Astrocyte of the hippocampus (primary cell): ENCODE measurements at regions not wholly inside any gene's neighbourhood (a gene's known extent, or its start where the extent isn't known, plus 50 kb on each side); places are given as distances from the start of the nearest gene placed in this dataset.

Experiments
- DNase-seq: peaks from one replicate; pipeline ENCODE4 v3.0.0; 2011; ENCODE audit warnings: low read depth, low spot score

DNA sequence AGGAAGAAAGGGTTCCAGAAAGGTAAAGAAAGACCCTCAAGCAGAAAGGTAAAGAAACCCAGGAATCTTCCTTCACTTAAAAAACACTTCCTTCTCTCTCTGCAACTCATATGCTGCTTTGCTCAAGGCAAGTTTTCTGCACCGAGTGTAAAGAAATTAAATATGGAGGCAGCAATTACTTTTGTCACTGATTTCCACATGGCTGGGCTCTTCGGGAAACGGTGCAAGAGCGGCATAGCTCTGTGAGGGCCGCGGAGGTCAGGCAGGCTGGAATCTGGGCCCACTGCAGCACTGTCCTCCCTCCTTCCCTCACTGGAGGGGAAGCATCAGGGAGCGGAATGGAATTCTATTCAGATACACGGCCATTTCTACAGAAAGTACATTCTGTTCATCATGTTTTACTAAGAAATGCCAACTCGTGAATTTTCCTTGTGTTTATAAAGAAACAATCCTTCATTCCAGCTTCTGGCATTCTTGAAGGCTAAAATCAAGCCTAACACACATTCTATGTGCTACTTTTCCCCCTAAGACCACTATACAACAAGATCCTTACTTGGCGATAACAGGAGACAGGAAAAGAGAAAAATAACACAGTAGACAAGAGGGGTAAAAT lies 212.2 kb downstream of the SIPA1L2 start:
- no peak for DNase-seq

DNA sequence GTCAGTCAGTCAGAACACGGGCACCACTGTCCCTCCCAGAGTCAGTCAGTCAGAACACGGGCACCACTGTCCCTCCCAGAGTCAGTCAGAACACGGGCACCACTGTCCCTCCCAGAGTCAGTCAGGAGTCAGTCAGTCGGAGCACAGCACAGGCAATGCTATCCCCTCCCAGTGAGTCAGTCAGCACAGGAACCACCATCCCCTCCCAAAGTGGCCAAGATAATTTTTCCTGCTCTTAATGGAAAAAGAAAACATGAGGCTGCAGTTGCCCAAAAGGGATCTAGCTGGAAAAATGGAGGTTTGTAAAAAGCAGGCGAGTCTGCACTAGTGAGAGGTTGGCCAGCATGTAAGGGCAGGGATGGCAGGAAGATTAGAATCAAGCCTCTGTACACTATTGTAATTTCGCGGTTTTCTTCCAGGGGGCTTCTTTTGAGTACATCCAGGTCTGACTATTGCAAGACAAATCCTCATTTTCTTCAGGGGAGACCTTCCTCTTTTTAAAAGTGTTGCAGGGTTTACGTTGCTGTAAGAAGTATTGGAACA lies 213.8 kb downstream of the SIPA1L2 start:
- DNase-seq = peak; percentile 36

DNA sequence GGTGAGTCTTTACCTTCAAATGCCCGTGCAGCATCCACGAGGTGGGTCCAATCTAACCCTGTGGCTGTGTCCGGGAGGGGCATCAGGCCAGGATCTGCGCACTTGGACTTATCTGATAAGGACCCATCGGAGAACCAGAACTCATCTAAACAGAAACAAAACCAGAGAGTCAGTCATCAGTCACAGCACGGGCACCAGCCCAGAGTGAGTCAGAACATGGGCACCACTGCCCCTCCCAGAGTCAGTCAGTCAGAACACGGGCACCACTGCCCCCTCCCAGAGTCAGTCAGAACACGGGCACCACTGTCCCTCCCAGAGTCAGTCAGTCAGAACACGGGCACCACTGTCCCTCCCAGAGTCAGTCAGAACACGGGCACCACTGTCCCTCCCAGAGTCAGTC lies 214.5 kb downstream of the SIPA1L2 start:
- peak; percentile 44 for DNase-seq

DNA sequence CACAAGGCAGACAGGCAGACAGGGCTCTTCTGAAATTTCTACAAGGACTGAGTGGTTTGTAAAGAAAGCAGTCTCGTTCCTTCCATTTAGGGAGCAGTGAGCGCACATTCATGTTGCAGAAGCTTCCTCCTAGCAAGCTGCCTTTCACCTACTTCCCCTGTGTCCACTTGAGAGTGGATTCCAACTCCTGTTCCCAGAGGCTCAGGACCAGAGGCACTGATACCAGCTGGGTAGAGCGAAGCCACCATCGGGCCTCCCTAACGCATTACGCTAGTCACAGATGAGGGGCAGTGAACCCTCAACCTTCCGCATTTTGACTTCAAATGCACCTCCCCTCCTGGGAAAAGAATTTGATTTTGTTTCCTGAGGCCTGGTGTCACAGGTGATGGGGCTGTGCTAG lies 215.8 kb downstream of the SIPA1L2 start:
- DNase-seq = no peak

DNA sequence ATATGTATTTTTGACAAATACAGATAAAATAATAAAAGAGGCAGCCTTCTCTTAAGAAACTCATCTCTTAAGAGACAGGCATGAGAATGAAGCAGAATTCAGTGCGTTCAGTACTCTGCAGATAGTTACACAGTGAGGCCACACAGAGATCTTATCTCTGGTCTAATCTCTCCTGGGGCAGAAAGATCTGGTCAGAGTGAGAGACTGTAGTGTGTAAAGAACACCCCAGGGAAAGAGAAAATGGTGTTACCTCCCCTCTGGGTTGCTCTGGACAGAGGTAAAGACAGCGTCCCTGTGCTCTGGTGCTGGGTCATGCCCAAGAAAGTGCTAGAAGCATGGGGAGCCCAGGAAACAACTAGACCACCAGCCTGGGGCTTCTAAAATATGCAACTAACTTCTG lies 216.3 kb downstream of the SIPA1L2 start:
- DNase-seq = no peak

DNA sequence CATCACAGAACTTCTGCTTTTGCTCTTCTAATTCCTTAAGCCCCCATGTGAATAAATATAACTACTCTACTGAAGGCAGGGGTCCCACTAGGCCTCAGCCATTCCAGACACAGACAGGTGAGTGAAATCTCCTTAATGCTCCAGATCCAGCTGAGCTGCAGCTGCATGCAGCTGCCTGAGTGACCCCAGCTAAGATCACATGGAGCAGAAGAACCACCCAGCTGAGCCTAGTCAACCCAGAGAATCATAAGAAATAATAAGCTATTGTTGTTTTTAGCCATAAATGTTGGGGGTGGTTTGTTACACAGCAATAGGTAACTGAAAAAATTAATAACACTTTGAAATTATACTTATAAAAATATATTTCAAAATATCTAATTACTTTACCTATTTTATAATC lies 220.3 kb downstream of the SIPA1L2 start:
- DNase-seq = no peak

DNA sequence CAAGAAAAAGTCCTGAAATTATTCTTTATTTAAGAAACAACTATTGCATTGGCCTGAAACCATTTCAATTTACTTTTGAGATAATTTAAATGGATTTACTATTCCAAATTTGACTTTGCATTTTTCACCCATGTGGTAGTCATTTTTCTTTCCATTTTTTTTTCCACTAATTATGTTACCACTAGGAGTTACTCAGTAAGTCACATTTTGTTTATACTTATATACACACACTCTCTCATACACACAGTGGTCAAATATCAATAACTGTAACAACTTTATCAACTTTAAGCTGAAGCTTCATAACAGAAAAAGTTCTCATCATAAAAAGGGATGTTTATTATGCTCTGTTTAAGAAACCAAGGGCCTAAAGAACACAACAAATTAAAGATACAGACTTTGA lies 222.8 kb downstream of the SIPA1L2 start:
- no peak for DNase-seq

DNA sequence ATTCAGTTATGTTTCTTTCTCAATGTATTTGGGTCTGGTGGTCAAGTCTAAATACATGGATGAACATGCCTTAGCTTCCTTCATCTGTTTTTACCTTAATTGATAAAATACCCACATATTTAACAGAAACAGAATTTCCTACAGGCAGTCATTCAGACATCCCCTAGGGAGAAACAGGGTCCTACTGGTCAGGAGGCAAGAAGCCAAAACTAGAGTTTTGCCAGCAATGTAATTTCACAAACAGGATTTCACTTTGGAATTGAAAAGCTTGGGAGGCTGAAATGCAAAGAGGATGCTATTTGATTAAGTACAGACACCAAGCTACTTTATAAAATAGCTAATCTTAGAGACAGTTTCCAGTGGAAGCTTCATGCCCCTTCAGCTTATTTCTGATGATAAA lies 224.2 kb downstream of the SIPA1L2 start:
- DNase-seq = no peak

DNA sequence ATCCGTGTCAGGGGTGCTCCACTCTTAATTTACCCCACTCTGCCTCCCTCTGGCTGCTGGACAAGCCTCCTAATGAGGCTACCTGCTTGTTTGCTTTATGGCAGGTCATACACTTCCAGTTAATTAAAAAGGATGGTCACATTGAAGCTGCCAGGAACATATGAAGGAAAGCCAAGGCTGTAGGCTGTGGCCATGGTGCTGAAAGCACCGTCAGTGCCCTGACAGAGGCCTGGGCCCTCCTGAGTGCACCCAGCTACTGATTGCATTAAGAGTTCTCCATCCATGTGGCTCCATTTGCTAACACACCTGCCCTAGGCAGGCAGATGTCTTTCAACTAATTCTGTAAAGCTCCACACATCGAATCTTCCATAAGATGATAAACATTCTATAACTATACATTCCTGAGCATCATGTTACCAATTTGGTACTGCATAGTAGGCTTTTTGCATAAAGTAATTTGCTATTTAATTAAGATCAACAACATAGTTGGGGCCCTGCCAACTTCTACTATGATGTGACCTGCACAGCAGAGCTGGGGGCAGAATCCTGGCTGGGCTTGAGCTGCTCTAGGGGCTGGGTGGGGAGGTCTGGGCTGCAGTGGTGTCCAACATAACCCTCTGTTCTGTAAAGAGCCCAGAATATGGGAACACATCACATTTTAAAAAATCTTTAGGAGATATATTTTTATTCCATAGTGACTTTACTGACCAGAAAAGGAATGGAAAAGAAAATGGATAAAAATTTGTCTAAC lies 224.8 kb downstream of the SIPA1L2 start:
- no peak for DNase-seq

DNA sequence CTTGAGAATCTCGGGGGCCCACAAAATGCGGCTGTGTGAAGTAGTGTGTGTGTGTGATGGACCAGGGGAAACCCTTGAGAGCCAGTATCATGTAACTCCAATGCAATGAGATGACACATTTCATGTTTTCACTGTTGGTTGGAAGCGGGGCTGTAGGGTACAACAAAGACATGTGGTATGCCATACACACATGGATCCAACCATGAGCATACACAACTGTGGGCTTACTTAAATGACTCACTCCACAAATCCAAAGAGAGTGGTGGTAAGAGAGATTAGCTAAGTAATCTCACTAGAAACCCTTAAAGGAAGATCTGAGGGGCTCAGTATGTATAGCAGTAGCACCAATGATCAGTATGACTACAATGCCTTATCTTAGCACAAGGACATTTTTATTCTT lies 225.7 kb downstream of the SIPA1L2 start:
- DNase-seq = no peak

DNA sequence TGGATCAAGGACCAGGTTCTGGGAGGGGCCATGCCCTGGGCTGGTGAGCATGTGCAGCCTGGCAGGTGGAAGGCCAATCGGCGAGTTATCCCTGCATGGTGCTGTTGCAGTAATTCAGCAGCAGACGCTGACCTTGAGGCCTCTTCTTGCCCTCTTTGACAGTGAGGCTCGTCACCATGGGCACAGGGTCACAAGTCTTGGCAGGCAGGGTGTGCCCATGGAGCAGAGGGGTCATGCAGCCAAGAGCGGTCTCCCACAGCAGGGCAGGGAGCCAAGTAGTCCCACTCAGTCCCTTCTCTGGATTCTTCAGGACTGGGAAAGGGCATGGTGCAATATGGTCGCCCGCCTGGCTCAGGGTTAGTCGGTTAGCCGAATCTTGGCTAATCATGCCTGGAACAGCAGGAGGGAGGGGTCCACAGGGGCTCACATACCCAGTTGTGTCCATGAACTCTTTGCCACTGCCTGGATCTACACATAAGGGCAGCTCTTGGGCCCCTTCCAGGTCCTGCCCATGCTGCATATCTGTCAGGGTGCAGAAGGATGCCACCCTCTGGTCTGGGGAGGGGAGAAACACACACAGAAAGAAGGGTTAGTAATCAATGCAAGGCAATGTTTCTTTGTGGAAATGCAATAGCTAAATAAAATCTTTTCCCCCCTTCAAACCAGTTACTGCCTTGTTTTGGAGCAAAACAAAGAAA lies 226.8 kb downstream of the SIPA1L2 start:
- no peak for DNase-seq

DNA sequence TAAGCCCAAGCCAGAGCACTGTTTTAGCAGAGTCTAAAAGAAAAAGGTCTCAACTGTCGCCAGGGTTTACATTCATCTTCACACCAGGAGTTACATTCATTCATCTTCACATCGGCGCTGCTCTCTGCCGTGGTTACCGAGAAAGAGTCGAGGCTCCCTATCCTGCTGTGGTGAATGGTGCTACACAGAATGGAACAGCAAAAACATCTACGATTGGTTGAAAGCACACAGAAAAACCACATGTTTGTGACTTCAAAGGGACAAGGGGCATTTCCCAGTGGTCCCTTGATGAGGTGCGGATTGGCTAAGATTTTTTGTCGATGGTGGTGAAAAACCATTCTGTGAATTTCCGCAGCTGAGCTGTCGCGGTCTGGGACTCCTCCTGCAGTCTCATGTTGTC lies 231.1 kb downstream of the SIPA1L2 start:
- no peak for DNase-seq

DNA sequence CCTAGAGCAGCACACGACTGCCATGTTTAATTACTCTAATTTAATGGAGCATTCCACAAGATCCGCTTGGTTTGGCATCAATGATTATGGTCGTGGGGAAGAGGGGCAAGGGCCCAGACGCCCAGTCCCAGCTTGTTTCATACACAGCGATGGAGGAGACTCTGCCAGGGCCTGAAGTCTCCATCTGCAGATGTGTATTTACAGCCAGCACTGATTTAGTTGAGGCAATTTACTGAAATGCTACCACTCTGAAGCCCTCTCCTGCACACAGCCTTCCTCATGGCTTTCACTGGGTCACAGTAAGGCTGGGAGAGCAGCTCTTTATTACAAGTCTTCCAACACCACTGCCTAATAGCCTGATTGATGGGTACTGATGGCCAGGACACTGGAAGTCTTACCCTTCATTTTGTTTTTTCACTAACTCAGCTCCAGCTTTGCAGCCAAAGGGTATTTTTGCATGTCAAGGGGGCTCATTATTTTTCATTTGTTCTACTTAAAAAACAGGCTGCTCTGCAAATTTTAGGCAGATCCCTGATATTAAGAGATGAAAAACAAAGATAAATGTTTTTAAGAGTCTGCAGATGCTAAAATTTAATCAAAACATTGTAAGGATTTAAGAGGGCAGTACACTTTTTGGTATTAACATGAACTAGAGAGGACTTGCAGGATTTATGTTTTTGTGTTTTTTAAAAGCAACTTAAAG lies 236.3 kb downstream of the SIPA1L2 start:
- no peak for DNase-seq

DNA sequence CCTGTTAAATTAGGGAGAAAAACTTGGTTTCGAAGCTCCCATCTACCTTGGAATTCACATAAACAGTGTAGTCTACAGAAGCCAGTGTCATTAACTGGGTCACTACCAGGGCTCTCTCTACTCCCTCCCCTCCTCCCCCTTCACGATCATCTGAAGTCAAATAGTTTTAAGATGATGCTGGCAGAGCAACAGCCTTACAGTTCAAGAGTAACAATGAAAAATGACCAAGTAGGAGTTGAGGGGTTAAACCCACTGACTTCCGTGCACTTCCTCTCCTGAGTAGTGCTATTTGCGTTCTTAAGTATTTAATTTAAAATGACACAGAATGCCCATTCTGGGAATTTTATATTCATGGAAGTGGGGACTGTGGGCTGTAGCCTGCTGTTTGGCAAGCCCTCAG lies 236.9 kb downstream of the SIPA1L2 start:
- no peak for DNase-seq

DNA sequence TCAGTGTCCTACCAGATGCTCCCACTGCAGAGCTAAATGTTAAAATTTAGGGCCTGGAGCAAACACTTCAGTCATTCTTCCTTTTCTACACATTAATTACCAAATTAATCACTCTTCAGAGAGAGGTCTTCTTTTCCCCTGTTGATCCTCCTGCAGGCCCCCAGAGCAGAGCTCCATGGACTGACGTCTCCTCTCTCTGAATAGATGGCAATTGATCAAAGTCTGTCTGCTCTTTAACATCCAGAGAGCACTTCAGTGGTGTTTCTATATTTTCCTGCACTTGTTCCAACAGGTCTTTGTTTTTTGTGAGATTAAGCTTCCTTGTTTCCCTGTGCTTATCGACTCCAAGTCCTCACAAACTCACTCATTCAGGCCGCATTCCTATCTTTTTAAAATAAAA lies 239.3 kb downstream of the SIPA1L2 start:
- DNase-seq = no peak

DNA sequence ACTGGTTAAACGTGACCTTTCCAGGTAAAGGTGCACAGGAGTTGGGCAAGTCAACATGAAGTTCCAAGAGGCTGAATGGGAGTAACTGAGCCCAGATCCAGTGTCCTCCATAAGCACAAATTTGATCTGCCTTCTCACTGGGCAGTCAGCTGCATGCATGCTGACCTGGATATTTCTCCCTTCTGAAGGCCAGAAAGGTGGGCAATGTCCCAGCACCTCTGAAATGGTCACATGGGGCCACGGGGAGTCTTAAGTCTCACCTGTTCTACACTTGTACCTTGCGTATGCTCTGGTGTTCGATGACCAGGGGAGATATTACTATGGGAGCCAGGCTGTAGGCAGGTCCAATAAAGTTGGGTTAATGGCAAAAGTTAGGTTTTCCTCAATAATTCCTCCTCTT lies 240.2 kb downstream of the SIPA1L2 start:
- no peak for DNase-seq

DNA sequence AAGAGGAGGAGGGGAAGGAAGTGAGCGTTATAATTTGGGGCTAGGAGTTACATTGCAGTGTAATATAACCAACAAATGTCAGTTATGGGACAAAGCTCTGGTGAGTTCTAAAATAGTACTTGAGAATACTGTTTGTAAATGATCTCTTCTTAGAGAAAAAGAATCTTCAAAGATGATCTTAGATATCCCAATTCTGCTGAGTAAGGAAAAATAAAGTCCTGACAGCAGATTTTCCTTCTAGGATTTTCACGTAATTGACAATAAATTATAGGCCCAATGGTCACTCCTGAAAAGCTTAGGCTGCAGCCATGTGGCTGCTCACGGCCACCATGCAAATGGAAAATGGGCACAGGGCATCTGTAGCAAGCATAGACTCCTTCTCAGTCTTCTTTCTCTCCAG lies 241.6 kb downstream of the SIPA1L2 start:
- no peak for DNase-seq

DNA sequence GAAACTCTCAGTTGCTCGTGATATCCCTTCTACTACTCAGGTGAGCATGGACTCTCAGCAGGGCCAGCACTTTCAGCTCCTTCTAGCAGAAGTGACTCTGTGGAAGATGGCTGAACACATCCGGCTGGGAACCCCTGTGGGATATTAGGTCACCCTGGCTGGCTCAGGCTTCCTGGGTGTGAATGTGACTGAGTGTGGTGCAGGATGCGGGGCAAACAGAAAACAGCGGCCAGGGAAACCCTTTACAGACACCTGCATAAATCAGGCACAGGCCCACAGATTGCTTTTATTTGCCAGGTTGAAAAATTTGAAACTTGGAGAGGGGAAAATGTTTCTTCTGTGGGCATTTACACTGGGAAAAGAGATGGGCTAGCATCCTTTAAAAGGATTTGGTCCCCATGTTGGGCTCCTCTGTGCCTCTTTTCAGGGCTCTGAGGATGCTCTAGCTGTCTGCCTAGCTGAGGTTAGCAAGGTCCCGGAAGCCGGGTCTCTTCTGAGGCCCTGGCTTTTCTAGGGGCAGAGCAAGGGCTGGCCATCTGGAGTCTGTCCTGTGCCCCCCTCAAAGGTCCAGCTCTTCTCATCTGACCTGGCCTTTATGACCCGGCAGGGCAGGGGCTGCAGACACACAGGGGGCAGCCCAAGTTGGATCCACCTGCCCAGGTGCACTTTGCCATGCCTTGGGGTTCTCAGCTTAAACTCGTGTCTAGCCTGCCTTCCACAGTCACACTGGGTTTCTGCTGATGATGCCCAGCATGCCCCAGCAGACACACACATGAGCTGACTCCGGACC lies 243.0 kb downstream of the SIPA1L2 start:
- no peak for DNase-seq

DNA sequence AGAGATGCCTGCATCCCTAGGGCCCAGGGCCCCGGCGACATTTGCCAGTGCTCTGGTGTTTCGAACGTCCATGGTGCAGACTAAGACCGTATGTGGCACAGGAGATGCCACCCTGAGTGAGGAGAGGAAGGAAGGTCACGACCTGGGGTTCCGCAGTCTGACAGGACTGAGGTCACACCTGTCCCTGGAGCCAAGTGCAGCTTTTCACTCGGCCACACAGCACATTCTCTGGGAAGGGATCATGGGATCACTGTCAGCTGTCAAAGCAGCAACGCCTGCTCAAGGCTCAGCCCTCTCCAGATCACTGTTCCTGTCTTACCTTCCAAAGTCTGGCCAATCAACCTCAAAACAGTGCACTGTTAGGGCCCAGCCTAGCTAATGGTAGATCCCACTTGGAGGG lies 243.6 kb downstream of the SIPA1L2 start:
- DNase-seq = no peak

DNA sequence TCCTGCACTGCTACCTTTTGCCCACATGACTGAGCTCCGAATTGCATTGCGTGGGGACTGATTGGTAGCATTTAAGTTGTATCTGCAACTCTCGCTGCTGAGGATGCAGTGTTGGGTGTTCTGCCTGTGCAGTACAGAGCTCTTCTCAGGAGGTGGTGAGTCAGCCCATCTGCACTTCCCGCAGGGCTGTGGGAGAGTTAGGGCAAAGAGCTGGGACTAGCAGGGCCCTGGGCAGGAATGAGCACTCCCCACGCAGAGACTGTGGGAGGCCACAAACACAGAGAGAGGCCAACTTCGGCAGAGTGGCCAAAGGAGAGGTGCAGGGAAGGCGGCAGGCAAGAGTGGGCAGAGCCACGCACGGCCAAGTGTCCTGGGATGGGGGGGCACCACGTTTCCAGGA lies 244.7 kb downstream of the SIPA1L2 start:
- peak; percentile 85 for DNase-seq

DNA sequence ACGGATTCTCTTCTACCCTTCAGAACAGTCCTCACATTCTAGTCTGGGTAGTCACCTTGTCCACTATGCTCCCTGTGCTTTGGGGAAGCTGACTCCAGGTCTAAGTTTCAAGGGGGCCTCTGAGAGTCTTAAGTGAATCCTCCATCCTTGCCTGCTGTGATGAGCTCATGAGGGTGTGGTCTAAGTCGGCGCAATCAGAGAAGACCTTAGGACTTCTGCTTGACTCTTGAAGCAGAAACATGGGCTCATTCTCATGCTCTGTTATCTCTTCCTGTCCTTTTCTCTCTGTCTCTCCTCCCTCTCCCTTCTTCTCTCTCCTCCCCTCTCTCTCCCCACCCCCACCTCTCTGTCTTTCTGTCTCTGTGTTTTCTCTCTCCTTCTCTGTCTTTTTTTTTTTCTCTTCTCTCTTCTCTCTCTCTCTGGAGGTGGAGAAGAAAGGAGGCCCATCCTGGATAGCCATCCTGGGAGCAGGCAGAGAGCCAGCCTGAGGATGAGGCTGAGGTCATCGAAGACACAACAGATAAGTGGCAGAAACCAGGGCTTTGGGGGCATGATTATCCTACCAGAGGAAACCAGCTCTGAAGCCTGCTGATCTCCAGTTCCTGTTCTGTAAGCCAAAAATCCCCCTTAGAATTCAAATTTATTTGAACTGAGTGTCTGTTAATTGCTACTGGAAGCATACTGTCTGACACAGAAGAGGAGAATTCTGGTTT lies 245.6 kb downstream of the SIPA1L2 start:
- no peak for DNase-seq
